GM12874 (cell line): ENCODE measurements at regions not wholly inside any gene's neighbourhood (a gene's known extent, or its start where the extent isn't known, plus 50 kb on each side); places are given as distances from the start of the nearest gene placed in this dataset.

Experiments
- CTCF ChIP-seq: IDR thresholded peaks from 2 replicates; pipeline ENCODE4 v1.5.1; 2011; ENCODE audit warnings: low read depth, mild to moderate bottlenecking, control low read depth, low read length, moderate library complexity; ENCODE audit not compliant: insufficient read depth

- TF ChIP-seq CTCF: no peak
Measured at GRCh38 chr15:31901501-31901900, 128.8 kb upstream of the CHRNA7 start.

GRCh38 chr15:31905054-31905453 is 125.3 kb upstream of the CHRNA7 start:
- no peak for TF ChIP-seq CTCF

GRCh38 chr15:31925541-31925940 is 104.8 kb upstream of the CHRNA7 start:
- no peak for TF ChIP-seq CTCF

- TF ChIP-seq CTCF: no peak
Measured at GRCh38 chr15:31930967-31931366, 99.3 kb upstream of the CHRNA7 start.

- TF ChIP-seq CTCF: no peak
Measured at GRCh38 chr15:31932576-31932975, 97.7 kb upstream of the CHRNA7 start.

- TF ChIP-seq CTCF: no peak
Measured at GRCh38 chr15:31934821-31935220, 95.5 kb upstream of the CHRNA7 start.

- no peak for TF ChIP-seq CTCF
Measured at GRCh38 chr15:31953478-31953877, 76.8 kb upstream of the CHRNA7 start.
